NCI-H2196 (cell line): ENCODE measurements at regions not wholly inside any gene's neighbourhood (a gene's known extent, or its start where the extent isn't known, plus 50 kb on each side); places are given as distances from the start of the nearest gene placed in this dataset.
A peak's percentile ranks its signal among the peaks of the same experiment; 100 is the strongest.
"Not testable (repeated sequence)": the region's sequence is repeated elsewhere in the genome, so short reads cannot be mapped to it uniquely, and the experiment has no call there.

Experiments used
- DNase-seq: peaks from one replicate; lab custom pipeline; 2025; ENCODE audit not compliant: unreplicated experiment; lab: John Stamatoyannopoulos, UW

GRCh38 chr20:22529150-22530019 lies 55.0 kb downstream of the FOXA2 start:
- no peak for DNase-seq

GRCh38 chr20:22526512-22527012 lies 57.8 kb downstream of the FOXA2 start:
- no peak for DNase-seq

GRCh38 chr20:22525821-22526220 lies 58.6 kb downstream of the FOXA2 start:
- no peak for DNase-seq

GRCh38 chr20:22525069-22525820 lies 59.1 kb downstream of the FOXA2 start:
- no peak for DNase-seq

- DNase-seq = no peak
These were observed 59.9 kb downstream of the FOXA2 start for GRCh38 chr20:22524393-22525015.

GRCh38 chr20:22523499-22524392 lies 60.6 kb downstream of the FOXA2 start:
- DNase-seq = no peak

GRCh38 chr20:22523128-22523498 lies 61.3 kb downstream of the FOXA2 start:
- no peak for DNase-seq

GRCh38 chr20:22522701-22523100 lies 61.7 kb downstream of the FOXA2 start:
- no peak for DNase-seq

- DNase-seq = not testable (repeated sequence)
These were observed 62.4 kb downstream of the FOXA2 start for GRCh38 chr20:22521940-22522339.

GRCh38 chr20:22520381-22520780 lies 64.0 kb downstream of the FOXA2 start:
- no peak for DNase-seq

GRCh38 chr20:22515264-22515663 lies 69.1 kb downstream of the FOXA2 start:
- DNase-seq = no peak

- DNase-seq = no peak
These were observed 70.8 kb downstream of the FOXA2 start for GRCh38 chr20:22513574-22513973.

GRCh38 chr20:22512911-22513489 lies 71.4 kb downstream of the FOXA2 start:
- no peak for DNase-seq

- DNase-seq = peak; percentile 78
These were observed 72.1 kb downstream of the FOXA2 start for GRCh38 chr20:22511943-22512910.

GRCh38 chr20:22509843-22510147 lies 74.6 kb downstream of the FOXA2 start:
- DNase-seq = no peak

GRCh38 chr20:22509090-22509842 lies 75.1 kb downstream of the FOXA2 start:
- DNase-seq = no peak

- no peak for DNase-seq
These were observed 75.9 kb downstream of the FOXA2 start for GRCh38 chr20:22508426-22508825.

GRCh38 chr20:22507240-22507961 lies 77.0 kb downstream of the FOXA2 start:
- no peak for DNase-seq
